ENCODE measurements at regions not wholly inside any gene's neighbourhood (a gene's known extent, or its start where the extent isn't known, plus 50 kb on each side); places are given as distances from the start of the nearest gene placed in this dataset.

DNA sequence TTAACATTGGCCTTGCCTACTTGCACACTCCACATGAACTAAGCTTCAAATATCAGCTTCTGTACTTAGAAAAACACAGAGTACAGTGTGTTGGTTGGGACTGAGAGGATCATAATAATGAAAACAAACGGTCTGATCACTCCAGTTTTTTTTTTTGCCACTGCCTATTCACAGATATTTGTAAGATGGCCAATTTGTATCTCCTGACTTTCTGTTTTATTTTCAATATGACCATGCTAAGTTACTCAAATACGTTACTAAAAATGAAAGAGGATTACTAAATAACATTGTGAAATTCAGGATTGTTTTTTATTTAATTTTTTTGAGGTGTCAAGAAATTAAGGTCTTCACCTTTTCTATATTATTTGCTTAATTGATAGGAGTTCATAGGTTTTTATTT is 595.1 kb downstream of the TUSC7 start:
- in situ Hi-C loops (cut with MboI), result no loop called here

DNA sequence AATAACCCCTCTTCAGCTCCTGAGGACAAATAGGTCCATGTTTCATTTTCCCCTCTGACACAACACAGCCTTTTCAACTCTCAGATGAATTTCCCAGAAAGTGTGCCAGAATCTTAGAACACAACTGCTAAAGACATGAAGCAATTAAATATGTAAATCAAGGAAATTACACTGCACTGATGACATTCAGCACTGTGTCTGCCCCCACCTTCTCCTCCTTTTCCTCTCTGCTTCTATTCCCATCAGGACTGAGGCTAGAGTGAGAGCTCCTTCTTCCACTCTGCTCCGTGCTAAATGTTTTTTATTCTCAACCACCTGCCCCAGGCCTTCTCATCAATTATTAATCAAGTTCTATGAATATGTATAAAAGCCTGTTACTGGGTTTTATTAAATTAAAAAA is 596.1 kb downstream of the TUSC7 start:
- no peak overlapping the region for H3K27ac ChIP-seq
- H3K9me3 ChIP-seq (ENCODE audit: low read depth), result no peaks in the 10 kb centered on the region
- no peak overlapping the region for H3K4me3 ChIP-seq
- in situ Hi-C loops (cut with MboI), result no loop called here
- H3K4me1 ChIP-seq (ENCODE audit: insufficient read depth), result no peaks in the 10 kb centered on the region
- no peak for DNase-seq
- TF ChIP-seq EZH2phosphoT487 (IDR thresholded peaks at IDR 0.05; ENCODE audit: insufficient read depth, low read depth) (no peak), EZH2 (IDR thresholded peaks at IDR 0.05; ENCODE audit: insufficient read depth, poor library complexity, severe bottlenecking) (no peak)
- H3K79me2 ChIP-seq (ENCODE audit: insufficient read depth), result no peaks in the 10 kb centered on the region
- WGBS, 2 experiments (ENCODE audit: low coverage in 1 of 2, low lambda C conversion rate in 2 of 2, missing lambda C conversion rate in 2 of 2), result 2 to 4% methylated on average over 1 of the region's 1 CpG
- H3K36me3 ChIP-seq (ENCODE audit: low read depth), result no peaks in the 10 kb centered on the region
- H3K4me2 ChIP-seq (ENCODE audit: unreplicated experiment), result no peak overlapping the region
- no peaks in the 10 kb centered on the region for H3K9me2 ChIP-seq (ENCODE audit: insufficient read depth)
- H2AFZ ChIP-seq, result no peak overlapping the region
- H3K9ac ChIP-seq, result no peak overlapping the region
- no peaks in the 10 kb centered on the region for H3K27me3 ChIP-seq (replicated peaks; ENCODE audit: insufficient read depth)
- H4K20me1 ChIP-seq (ENCODE audit: insufficient read depth), result no peaks in the 10 kb centered on the region
- H3F3A ChIP-seq (ENCODE audit: insufficient read depth), result no peaks in the 10 kb centered on the region

More for the DNA sequence above, 595.1 kb downstream of the TUSC7 start:
- no peak overlapping the region for H3K4me3 ChIP-seq
- 10 to 12% methylated on average over 2 of the region's 2 CpGs for WGBS, 2 experiments (ENCODE audit: low coverage in 1 of 2, low lambda C conversion rate in 2 of 2, missing lambda C conversion rate in 2 of 2)
- no peak overlapping the region for H3K27ac ChIP-seq
- no peaks in the 10 kb centered on the region for H3K36me3 ChIP-seq (ENCODE audit: low read depth)
- no peaks in the 10 kb centered on the region for H3K9me3 ChIP-seq (ENCODE audit: low read depth)
- no peaks in the 10 kb centered on the region for H3K27me3 ChIP-seq (replicated peaks; ENCODE audit: insufficient read depth)
- no peak overlapping the region for H3K4me2 ChIP-seq (ENCODE audit: unreplicated experiment)
- no peaks in the 10 kb centered on the region for H3K79me2 ChIP-seq (ENCODE audit: insufficient read depth)
- no peaks in the 10 kb centered on the region for H3K9me2 ChIP-seq (ENCODE audit: insufficient read depth)
- no peaks in the 10 kb centered on the region for H3K4me1 ChIP-seq (ENCODE audit: insufficient read depth)
- H4K20me1 ChIP-seq (ENCODE audit: insufficient read depth), result no peaks in the 10 kb centered on the region
- no peak overlapping the region for H3K9ac ChIP-seq
- no peak overlapping the region for H2AFZ ChIP-seq
- H3F3A ChIP-seq (ENCODE audit: insufficient read depth), result no peaks in the 10 kb centered on the region
- no peak for TF ChIP-seq EZH2 (IDR thresholded peaks at IDR 0.05; ENCODE audit: insufficient read depth, poor library complexity, severe bottlenecking)
- TF ChIP-seq EZH2phosphoT487 (IDR thresholded peaks at IDR 0.05; ENCODE audit: insufficient read depth, low read depth), result no peak
- DNase-seq, result no peak

DNA sequence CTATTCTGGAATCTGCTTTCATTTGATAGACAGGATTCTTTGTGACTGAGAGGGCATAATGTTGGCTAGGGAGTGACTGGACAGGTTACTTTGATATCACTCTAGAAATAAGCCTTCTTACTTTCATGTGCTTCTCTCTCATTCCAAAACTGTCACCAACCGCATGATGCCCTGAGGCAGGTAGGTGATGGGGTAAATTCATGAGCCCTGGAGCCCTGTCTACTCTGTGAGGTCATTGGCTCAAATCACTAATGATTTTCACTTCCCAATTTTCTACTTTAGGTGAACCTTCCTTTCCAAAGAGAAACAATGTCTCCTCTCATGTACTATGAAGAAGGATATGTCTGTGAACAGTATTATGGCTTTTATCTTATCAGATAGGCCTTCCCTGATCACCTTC is 596.7 kb downstream of the TUSC7 start:
- WGBS, 2 experiments (ENCODE audit: low coverage in 1 of 2, low lambda C conversion rate in 2 of 2, missing lambda C conversion rate in 2 of 2), result 74 to 83% methylated on average over 1 of the region's 1 CpG
- no peaks in the 10 kb centered on the region for H3K36me3 ChIP-seq (ENCODE audit: low read depth)
- in situ Hi-C loops (cut with MboI), result no loop called here
- no peak for DNase-seq
- H2AFZ ChIP-seq, result no peak overlapping the region
- H3K79me2 ChIP-seq (ENCODE audit: insufficient read depth), result no peaks in the 10 kb centered on the region
- no peak overlapping the region for H3K4me2 ChIP-seq (ENCODE audit: unreplicated experiment)
- no peaks in the 10 kb centered on the region for H3F3A ChIP-seq (ENCODE audit: insufficient read depth)
- H3K9me3 ChIP-seq (ENCODE audit: low read depth), result no peaks in the 10 kb centered on the region
- no peaks in the 10 kb centered on the region for H3K4me1 ChIP-seq (ENCODE audit: insufficient read depth)
- H3K27me3 ChIP-seq (replicated peaks; ENCODE audit: insufficient read depth), result no peaks in the 10 kb centered on the region
- H3K9me2 ChIP-seq (ENCODE audit: insufficient read depth), result no peaks in the 10 kb centered on the region
- no peak overlapping the region for H3K4me3 ChIP-seq
- H3K9ac ChIP-seq, result no peak overlapping the region
- no peaks in the 10 kb centered on the region for H4K20me1 ChIP-seq (ENCODE audit: insufficient read depth)
- no peak overlapping the region for H3K27ac ChIP-seq
- TF ChIP-seq EZH2phosphoT487 (IDR thresholded peaks at IDR 0.05; ENCODE audit: insufficient read depth, low read depth) (no peak), EZH2 (IDR thresholded peaks at IDR 0.05; ENCODE audit: insufficient read depth, poor library complexity, severe bottlenecking) (no peak)

DNA sequence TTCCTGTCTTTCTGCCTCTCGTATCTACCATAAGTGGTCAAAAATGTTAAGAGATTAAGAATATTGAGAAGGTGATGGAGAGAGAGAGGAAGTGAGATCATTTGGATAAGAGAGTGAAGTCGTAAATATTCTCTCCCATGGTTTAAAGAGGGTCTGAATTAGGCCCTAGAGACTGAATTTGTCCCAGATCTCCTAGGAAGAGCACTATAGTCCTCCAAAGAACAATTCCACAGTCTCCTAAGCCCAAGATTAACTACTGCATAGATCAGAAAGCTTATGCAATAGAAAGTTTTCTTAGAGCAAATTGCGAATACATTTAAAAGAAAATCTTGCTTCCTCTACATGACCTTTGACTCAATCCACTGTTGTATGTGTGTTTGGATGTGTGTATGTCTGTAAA is 598.8 kb downstream of the TUSC7 start:
- Histone ChIP-seq H3K27ac (no peak overlapping the region), H3K36me3 (ENCODE audit: low read depth) (no peaks in the 10 kb centered on the region), H3K9me2 (ENCODE audit: insufficient read depth) (no peaks in the 10 kb centered on the region), H3K79me2 (ENCODE audit: insufficient read depth) (no peaks in the 10 kb centered on the region), H3K4me3 (no peak overlapping the region), H3K4me2 (ENCODE audit: unreplicated experiment) (no peak overlapping the region), H3K4me1 (ENCODE audit: insufficient read depth) (no peaks in the 10 kb centered on the region), H3K9ac (no peak overlapping the region), H2AFZ (no peak overlapping the region), H3K9me3 (ENCODE audit: low read depth) (no peaks in the 10 kb centered on the region), H3K27me3 (replicated peaks; ENCODE audit: insufficient read depth) (no peaks in the 10 kb centered on the region), H4K20me1 (ENCODE audit: insufficient read depth) (no peaks in the 10 kb centered on the region), H3F3A (ENCODE audit: insufficient read depth) (no peaks in the 10 kb centered on the region)
- in situ Hi-C loops (cut with MboI), result no loop called here
- TF ChIP-seq EZH2 (IDR thresholded peaks at IDR 0.05; ENCODE audit: insufficient read depth, poor library complexity, severe bottlenecking) (no peak), EZH2phosphoT487 (IDR thresholded peaks at IDR 0.05; ENCODE audit: insufficient read depth, low read depth) (no peak)
- no peak for DNase-seq
- 29 to 33% methylated on average over 3 of the region's 3 CpGs for WGBS, 2 experiments (ENCODE audit: low coverage in 1 of 2, low lambda C conversion rate in 2 of 2, missing lambda C conversion rate in 2 of 2)

DNA sequence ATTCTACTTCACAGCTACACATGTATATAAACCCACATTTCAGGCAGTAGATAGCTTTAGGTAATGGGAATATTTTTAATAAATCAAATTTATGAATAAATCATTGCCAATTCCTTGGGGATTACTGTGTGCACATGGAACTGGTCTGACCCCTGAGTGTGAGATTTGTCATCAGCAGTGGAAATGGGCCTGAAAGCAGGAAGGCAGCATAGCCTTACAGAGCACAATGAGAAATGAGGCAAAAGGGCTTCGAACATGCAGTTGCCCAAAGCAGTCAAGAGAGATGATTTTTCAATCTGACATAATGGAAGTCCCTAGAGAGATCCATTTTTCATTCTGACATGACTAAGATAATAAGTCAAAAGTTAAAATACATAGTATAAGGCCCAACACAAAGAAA is 599.2 kb downstream of the TUSC7 start:
- no peaks in the 10 kb centered on the region for H3K9me2 ChIP-seq (ENCODE audit: insufficient read depth)
- in situ Hi-C loops (cut with MboI), result no loop called here
- H3K9me3 ChIP-seq (ENCODE audit: low read depth), result no peaks in the 10 kb centered on the region
- H3K36me3 ChIP-seq (ENCODE audit: low read depth), result no peaks in the 10 kb centered on the region
- no peaks in the 10 kb centered on the region for H4K20me1 ChIP-seq (ENCODE audit: insufficient read depth)
- H3K9ac ChIP-seq, result no peak overlapping the region
- no peak overlapping the region for H3K27ac ChIP-seq
- H3K79me2 ChIP-seq (ENCODE audit: insufficient read depth), result no peaks in the 10 kb centered on the region
- 67 to 77% methylated on average over 1 of the region's 1 CpG for WGBS, 2 experiments (ENCODE audit: low coverage in 1 of 2, low lambda C conversion rate in 2 of 2, missing lambda C conversion rate in 2 of 2)
- H3F3A ChIP-seq (ENCODE audit: insufficient read depth), result no peaks in the 10 kb centered on the region
- H3K4me2 ChIP-seq (ENCODE audit: unreplicated experiment), result no peak overlapping the region
- H2AFZ ChIP-seq, result no peak overlapping the region
- TF ChIP-seq EZH2 (IDR thresholded peaks at IDR 0.05; ENCODE audit: insufficient read depth, poor library complexity, severe bottlenecking) (no peak), EZH2phosphoT487 (IDR thresholded peaks at IDR 0.05; ENCODE audit: insufficient read depth, low read depth) (no peak)
- no peak for DNase-seq
- H3K4me3 ChIP-seq, result no peak overlapping the region
- H3K4me1 ChIP-seq (ENCODE audit: insufficient read depth), result no peaks in the 10 kb centered on the region
- H3K27me3 ChIP-seq (replicated peaks; ENCODE audit: insufficient read depth), result no peaks in the 10 kb centered on the region

All from GM23248 (cell line).